NCI-H1436 (cell line): ENCODE measurements at regions not wholly inside any gene's neighbourhood (a gene's known extent, or its start where the extent isn't known, plus 50 kb on each side); places are given as distances from the start of the nearest gene placed in this dataset.
"Not testable (repeated sequence)": the region's sequence is repeated elsewhere in the genome, so short reads cannot be mapped to it uniquely, and the experiment has no call there.

Experiments used
- DNase-seq: peaks from one replicate; lab custom pipeline; 2025; lab: John Stamatoyannopoulos, UW

- no peak for DNase-seq
Observed at GRCh38 chr3:69485489-69485888, 99.6 kb upstream of the FRMD4B start.

GRCh38 chr3:69484507-69485393 lies 98.9 kb upstream of the FRMD4B start:
- DNase-seq, result no peak

- no peak for DNase-seq
Observed at GRCh38 chr3:69483449-69483848, 97.6 kb upstream of the FRMD4B start.

GRCh38 chr3:69480986-69481385 lies 95.1 kb upstream of the FRMD4B start:
- not testable (repeated sequence) for DNase-seq

GRCh38 chr3:69474186-69474585 lies 88.3 kb upstream of the FRMD4B start:
- no peak for DNase-seq

DNA sequence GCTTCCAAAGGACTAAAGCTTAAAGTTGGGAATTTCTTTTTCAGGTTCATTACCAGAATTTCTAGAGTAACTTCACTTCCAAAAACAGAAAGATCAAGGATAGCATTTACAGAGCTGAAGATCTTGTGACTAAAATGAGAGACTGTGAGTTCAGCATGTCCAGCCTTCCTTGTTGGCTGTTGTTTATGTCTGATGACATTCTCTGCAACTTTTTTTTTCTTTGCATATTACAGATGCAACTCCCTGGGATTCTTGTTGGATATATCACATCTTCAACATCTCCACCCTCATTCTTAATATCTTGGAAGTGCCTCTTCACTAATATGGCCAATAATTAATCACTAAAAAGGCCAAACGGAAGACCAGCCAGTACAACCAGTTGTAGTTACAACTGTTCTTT lies 86.2 kb upstream of the FRMD4B start:
- DNase-seq, result no peak

- DNase-seq, result no peak
Observed at GRCh38 chr3:69463531-69463930, 77.6 kb upstream of the FRMD4B start.

DNA sequence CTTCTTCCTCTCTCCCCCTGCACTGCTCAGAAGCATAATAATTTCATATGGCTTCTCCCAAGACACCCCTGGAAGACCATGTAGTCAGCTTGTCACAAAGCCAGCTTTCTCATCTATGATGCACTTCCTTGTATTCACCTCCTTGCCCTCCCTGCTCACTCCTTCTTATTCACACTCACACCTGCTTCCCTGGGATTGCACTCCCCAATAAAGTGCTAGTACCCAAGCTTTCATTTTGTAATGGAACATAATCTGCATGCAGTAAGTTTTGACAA lies 76.9 kb upstream of the FRMD4B start:
- no peak for DNase-seq

DNA sequence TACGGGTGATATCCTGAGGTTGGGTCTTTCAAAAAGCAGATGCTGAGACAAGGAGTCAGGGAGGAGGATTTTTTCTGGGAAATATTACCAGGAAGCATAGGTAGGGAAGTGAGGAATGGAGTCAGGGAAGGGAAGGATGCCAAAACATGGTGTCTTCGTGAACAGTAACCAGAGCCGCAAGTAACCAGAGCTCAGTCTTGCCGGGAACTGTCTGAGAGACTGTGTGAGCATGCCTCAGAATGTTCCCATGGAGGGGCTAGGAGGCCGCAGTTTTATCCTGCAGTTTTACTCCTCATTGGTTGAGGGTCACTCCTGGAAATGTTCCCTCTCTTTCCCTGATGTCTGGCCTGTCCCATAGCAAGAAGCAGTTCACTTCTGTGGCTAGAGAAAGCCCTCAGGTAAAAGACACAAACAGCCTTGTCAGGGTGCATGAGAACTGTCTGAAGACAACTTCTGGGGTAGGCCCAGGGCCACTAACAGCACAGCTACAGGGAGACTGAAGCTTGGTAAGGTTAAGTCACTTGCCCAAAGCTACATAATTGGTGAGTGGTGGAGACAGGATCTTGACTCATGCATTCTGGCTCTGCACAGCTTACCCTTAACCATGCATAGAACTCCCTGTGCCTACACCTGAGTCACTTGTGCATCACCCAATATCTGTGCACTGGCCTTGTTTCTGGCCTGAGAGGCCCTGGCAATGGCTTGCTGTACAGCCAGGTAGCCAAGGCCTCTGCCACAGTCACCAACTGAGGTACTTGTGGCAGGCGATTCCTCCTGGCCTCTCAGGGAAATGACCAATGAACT lies 76.3 kb upstream of the FRMD4B start:
- no peak for DNase-seq

DNA sequence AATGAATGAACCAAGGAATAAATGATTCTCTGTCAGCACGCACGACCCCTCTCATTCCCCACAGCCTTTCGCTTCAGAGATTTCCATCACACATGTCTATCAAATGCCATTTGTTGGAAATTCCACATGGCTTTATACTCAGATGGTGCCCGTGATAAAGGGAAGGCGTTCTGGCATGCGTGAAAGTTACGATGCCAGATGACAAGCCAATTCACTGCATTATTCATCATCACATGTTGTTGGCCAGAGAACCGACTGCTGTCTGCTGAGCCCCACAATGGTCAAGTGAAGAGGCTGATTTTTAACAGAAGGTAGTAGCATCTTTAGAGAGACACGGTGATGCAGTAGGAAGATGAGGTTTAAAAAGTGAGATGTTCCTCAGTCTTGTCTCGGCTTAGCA lies 74.1 kb upstream of the FRMD4B start:
- DNase-seq, result no peak

- no peak for DNase-seq
Observed at GRCh38 chr3:69458803-69459365, 73.0 kb upstream of the FRMD4B start.

GRCh38 chr3:69456631-69457030 lies 70.7 kb upstream of the FRMD4B start:
- DNase-seq, result no peak

- no peak for DNase-seq
Observed at GRCh38 chr3:69454204-69454787, 68.4 kb upstream of the FRMD4B start.

DNA sequence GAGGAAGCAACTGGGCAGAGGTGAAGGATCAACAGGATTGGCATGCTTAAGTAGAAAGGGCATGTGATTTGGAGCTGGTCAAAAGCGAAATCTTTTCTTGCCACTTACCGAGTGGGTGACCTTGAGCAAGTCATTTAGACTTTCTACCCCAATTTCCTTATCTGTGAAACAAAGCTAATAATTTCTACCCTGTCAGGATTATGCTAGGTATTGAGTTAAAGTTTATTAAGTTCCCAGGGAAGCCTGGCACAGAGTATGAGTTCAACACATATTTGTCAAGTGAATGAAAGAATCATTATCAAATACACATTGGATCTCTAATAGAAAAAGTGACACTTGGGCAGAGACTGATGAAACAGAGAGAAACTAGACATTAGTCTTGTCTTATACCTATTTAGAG lies 66.4 kb upstream of the FRMD4B start:
- no peak for DNase-seq

DNA sequence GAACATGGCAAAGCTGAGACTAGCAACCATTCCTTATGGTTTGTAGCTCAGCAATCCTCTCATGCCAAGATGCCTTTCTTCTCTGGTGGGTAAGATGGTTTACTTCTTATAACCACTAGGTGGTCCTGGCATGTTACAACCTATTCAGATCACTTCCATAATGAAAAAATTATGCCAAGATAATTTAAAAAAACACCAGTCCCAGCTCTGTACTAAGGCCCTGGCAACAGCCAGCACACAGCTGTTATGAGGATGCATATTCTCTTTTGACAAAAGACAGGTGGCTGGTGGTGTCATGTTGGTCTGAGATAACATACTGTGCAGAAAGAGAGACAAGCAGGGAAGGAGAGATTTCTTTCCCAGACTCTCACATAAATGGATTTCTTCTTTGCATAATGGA lies 65.7 kb upstream of the FRMD4B start:
- no peak for DNase-seq

DNA sequence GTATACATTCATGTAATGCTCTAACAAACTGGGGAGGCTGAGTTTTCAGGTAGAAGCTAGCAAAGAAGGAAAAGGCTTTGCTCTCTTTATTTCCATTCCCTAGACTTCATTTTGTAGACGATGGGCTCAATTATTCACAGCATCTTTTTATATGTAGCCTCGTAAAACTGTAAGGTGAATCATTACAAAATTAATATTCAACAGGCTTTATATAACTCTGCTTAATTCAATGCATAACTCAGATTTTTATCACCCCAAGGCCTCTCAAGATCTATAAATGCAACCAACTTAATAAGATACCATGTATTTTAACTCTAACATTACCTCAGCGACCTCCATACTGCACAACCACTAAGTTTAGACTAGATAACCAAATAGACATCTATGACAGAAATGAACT lies 63.0 kb upstream of the FRMD4B start:
- no peak for DNase-seq

- no peak for DNase-seq
Observed at GRCh38 chr3:69446402-69447072, 60.6 kb upstream of the FRMD4B start.

- no peak for DNase-seq
Observed at GRCh38 chr3:69445498-69445897, 59.6 kb upstream of the FRMD4B start.

- no peak for DNase-seq
Observed at GRCh38 chr3:69445024-69445423, 59.1 kb upstream of the FRMD4B start.

DNA sequence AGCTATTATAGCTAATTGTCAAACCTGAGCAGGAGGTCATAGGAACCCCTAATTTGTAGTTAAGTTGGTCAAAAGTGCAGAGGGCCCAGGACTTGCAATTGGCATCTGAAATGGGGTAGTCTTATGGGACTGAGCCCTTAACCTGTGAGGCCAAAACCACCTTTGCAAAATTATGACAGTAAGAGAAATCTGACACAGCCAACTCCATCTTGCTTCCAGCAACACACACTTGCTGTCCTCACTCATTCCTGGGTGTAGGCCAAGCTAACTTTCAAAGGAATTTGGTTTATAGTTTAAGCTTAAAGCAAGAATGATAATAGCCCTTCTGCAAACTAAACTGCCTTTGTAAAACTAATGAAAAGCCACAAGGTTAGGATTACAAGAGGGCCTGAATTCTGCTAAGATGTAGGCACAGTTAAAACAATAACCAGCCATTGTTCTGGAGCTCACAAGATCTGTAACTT lies 57.6 kb upstream of the FRMD4B start:
- no peak for DNase-seq

DNA sequence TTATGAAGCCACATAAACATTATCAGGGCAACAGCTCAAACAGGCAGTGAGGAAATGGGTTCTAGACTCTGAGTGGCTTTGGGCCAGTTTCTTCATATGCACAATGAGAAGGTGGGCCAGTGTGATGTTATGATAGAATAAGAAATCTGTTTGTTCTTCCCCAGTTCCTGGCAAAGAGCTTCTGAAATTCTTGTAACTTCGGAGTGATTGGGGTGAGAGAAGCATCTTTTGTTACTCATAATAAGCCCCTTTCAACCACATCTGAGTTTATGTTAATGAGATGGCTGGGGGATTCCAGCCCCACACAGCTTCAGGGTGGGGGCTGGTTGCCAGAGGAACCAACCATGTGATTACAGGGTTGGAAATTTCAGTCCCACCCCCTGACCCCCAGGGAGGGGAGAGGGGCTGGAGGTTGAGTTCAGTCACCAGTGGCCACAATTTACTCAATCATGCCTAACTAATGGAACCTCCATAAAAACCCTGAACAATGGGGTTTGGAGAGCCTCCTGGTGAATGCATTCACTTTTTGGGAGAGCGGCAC lies 57.0 kb upstream of the FRMD4B start:
- DNase-seq, result no peak

DNA sequence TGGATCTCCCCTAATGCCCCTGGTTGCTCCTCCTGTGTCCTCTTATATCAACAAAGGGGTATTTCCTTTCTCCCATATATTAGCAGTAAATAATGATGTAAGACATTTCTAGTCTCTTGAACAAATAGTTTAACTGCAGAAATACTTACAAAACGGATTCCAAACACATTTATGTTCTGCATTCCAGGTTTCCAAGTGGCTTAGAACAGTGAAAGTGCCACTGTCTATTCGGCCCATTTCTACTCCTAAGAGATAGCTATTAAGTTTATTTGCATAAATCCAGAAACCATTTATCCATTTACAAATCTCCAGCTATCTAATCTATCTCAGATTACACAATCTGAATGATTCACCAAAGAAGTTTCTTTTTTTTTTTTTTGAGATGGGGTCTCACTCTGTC lies 55.8 kb upstream of the FRMD4B start:
- DNase-seq, result no peak
